Fibroblast of gingiva (primary cell): ENCODE measurements at regions not wholly inside any gene's neighbourhood (a gene's known extent, or its start where the extent isn't known, plus 50 kb on each side); places are given as distances from the start of the nearest gene placed in this dataset.
"Not testable (repeated sequence)": the region's sequence is repeated elsewhere in the genome, so short reads cannot be mapped to it uniquely, and the experiment has no call there.

Source experiments
- DNase-seq: peaks from one replicate; pipeline ENCODE4 v3.0.0-alpha.2; 2011; ENCODE audit warnings: low read depth

DNA sequence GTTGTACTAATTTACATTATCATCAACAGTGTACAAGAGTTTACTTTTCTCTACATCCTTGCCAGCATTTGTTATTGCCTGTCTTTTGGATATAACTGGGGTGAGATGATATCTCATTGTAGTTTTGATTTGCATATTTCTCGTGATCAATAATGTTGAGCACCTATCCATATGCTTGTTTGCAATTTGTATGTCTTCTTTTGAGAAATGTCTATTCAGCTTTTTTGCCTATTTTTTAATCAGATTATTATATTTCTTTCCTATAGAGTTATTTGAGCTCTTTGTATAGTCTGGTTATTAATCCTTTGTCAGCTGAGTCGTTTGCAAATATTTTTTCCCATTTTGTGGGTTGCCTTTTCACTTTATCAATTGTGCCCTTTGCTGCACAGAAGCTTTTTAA is 540.8 kb upstream of the SGO1 start:
- DNase-seq: no peak

DNA sequence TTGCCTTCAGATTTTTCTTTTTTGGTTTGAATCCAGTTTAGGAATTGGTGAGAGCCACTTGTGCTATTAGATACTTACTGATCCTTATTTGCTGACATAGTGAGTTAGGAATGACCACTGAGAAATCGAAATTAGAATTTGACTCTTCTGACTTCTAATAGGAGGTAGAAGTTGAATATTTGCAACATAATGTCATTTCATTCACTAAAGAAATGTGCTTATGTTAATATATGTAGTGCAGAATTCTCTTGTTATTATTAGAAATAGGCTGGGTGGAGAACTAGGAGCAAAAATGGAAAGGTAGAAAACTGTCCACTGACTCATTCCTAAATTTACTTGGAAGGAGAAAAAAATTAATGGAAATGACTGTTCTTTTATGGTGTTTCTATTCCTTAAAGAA is 538.2 kb upstream of the SGO1 start:
- no peak for DNase-seq

DNA sequence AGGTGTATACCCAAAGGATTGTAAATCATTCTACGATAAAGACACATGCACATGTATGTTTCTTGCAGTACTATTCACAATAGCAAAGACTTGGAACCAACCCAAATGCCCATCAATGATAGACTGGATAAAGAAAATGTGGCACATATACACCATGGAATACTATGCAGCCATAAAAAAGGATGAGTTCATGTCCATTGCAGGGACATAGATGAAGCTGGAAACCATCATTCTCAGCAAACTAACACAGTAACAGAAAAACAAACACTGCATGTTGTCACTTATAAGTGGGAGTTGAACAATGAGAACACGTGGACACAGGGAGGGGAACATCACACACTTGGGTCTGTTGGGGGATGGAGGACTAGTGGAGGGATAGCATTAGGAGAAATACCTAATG is 530.4 kb upstream of the SGO1 start:
- not testable (repeated sequence) for DNase-seq

DNA sequence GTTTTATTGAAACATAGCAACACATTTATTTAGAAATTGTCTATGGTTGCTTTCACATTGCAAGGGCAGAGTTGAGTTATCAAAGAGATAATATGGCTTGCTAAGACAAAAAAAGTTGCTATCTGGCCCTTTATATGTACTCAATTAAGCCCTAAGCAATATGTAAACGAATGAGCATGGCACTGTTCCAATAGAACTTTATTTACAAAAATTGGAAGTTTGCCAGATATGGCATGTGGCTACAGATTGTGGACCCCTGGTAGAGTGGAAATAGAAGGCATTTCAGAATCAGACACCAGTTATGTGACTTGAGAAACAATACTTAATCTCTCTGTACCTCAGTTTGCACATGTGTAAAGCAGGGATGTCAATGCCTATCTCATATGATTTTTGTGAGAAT is 515.6 kb upstream of the SGO1 start:
- DNase-seq: no peak

DNA sequence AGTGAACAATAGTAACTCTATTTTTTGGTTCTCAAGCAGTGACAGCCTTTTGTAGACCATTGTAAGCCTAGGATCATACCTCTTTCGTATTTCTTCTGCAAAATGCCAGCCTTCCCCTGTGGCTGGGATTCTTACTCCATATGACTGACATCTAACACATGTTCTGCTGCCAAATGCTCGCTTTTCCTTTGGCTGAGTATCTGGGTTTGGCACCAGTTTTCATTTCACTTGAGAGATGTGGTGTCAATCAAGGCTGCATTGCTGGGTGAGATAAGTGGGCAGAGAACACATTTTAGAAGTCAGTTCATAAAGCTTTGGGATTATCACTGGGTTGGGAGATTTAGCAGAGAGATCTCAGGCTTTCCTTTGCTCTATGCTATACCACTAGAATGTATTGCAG is 514.7 kb upstream of the SGO1 start:
- no peak for DNase-seq

DNA sequence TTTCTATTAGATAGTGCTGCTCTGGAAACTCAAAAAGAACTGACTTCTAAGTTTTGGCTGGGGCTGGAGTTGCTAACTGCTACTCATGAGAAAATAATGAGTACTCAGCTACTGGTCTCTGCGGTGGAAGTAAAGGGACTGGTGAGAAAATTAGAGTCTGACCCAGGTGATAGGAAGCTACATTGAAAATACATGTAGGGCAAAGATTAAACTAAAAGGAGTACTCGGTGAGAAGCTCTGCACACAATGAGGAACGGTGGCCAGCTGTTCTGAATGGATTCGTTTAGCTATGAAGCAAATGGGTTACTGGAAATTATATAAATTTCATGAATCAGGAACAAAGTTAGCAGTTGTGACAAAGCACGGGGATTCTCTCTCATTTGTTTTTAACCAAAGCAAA is 512.9 kb upstream of the SGO1 start:
- DNase-seq: no peak

DNA sequence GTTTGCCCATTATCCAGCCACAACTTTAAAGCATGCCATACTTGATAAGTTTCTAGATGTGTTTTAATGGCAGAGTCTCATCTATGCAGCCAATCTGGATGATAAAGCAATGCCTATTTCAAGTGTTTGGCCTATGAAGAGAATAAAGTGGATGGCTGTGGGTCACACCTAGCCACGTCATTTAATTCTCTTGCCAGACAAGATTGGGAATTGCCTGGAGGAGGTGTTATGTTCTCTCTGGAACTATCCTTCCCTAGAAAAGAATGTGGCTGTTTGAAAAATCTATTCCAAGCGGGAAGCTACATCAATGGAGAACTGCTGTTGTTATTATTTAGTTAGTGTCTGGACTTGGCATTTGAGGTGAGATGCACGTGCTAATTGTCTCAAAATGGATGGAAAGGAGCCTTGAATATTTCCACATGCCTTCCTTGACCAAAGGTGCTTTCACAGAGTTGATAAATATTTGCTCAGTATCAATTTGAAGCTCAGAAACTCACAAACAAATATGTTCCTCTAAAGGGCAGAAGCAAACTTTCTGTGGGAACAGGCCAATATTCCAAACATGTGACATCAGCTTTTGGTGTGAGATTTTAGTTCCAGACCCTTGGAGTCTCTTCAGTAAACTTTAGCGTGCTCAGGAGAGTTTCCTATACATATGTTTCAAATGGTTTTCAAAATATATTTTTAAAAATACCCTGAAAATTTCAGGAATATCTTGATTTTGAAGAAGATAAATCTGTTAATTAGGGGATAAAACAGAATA is 510.6 kb upstream of the SGO1 start:
- DNase-seq: no peak

DNA sequence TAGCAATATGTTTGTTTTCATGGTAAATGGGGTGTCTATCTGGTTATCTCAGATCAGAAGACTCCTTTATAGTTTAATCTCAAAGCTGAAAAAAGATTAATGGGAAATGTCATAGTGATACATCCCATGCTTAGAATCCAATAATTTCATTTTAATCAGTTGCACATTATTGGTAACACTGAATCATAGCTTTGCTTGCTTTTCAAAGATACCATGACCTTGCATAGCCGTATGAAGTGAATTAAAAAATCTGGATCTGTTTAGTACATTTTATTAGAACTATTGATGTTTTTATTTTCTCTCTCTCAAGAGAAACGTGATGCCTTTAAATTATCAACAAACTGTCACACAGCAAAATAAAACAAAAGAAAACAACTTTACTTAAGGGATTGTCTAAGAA is 506.7 kb upstream of the SGO1 start:
- DNase-seq: no peak

DNA sequence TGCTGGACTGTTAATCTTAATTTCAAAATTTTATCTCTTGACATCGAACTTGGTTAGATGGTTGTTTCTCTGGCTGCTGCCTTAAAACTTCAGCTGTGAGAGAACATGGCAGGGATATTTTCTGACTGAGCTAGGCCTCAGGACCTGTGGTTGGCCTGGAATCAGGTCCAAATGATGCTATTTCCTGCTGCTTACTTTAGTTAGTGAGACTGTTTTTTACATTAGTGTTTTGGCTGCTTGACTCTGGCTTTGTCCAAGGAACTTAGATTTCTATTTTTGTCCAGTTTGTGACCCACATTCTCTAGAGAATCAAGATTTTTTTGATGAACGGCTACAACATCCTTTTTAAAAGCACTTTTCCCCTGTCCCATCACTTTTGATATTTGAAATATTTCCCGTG is 497.9 kb upstream of the SGO1 start:
- peak; percentile 43 for DNase-seq

DNA sequence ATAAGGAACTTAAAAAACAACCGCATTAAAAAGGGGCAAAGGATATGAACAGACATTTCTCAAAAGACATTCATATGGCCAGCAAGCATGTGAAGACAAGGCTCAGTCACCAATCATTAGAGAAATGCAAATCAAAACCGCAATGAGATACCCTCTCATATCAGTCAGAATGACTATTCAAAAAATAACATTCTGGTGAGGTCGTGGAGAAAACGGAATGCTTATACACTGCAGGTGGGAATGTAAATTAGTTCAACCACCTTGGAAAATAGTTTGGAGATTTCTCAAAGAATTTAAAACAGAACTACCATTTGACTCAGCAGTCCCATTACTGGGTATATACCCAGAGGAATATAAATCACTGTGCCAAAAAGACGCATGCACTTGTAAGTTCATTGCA is 496.6 kb upstream of the SGO1 start:
- no peak for DNase-seq

DNA sequence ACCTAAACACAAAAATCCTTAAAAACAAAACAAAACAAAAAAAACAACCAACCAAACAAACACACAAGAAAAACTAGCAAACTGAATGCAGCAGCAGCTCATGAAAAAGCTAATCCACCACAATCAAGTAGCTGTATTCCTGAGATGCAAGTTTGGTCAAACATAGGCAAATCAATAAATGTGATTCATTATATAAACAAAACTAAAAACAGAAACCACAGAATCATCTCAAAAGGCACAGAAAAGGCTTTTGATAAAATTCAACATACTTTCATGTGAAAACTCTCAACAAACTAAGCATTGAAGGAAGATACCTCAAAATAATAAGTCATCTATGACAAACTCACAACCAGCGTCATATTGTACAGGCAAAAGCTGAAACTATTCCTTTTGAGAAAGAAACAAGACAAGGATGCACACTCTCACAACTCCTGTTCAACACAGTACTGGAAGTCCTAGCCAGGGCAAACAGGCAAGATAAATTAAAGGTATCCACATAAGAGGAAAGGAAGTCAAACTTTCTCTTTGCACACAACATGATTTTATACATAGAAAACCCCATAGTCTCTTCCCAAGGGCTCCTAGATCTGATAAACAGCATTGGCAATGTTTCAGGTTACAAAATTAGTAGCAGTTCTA is 495.1 kb upstream of the SGO1 start:
- no peak for DNase-seq

DNA sequence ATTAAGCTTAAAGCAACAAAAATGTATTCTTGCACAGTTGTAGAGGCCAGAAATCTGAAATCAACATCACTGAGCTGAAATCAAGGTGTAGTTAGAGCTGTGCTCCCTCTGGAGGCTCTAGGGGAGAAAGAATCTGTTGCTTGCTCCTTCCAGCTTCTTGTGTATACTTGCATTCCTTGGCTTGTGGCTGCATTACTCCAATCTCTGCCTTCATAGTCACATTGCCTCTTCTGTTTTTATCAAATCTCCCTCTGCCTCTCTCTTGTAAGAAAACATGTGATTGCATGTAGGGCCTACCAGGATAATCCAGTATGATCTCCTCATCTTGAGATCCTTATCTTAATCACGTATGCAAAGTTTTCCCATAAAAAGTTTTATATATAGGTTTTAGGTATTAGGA is 487.9 kb upstream of the SGO1 start:
- no peak for DNase-seq

DNA sequence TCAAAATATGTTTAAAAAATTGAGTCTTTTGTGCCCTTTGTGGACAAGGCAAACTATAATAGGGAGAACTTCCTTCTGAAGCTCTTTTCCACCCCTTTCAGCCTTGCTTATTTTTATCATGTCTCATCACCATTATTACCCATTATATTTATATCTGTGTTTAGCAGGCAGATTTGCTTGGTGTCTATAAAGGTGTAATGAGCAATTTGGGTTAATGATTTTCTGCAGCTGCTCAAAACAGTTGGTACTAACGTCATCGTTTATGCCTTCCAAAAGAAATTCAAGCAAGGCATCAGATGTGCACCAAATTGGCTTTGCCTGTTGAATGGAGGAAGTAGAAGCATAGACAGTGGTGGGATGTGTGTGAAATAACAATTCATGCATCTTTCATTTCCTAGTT is 483.7 kb upstream of the SGO1 start:
- DNase-seq: no peak

DNA sequence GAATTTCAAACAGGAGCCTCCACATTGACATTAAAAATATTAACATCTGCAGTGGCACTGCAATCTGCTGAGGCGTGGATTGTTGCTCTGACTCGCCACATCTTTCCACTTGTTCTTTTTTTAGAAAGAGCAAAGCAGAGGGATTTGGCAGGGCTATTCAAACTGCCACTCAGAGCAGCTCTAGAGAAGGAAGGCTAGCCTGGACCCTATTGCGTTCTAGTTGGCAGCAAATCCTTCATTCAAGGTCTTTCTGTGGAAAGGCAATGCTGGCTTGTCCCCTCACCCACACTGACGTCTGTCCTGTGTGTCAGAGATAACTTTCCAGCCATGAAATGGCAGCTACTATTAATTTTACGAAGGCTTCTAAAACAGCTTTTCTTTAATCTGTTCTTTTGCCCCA is 483.2 kb upstream of the SGO1 start:
- DNase-seq: no peak

DNA sequence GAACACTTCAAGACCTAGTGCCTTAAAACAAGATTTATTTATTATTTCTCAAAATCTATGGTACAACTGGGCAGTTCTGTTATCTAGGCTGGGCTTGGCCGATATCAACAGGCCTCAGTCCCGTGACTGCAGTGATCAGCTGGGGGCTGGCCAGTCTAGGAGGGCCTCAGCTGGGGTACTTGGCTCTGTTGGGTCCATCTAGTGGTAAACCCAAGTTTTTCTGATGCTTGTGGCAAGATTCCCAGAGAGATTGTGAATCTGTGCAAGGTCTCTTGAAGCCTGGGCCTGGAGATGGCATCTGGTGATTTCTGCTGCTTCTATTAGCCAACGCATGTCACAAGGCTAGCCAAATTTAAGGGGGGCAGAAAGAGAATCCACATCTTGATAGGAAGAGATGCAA is 482.4 kb upstream of the SGO1 start:
- DNase-seq: no peak

DNA sequence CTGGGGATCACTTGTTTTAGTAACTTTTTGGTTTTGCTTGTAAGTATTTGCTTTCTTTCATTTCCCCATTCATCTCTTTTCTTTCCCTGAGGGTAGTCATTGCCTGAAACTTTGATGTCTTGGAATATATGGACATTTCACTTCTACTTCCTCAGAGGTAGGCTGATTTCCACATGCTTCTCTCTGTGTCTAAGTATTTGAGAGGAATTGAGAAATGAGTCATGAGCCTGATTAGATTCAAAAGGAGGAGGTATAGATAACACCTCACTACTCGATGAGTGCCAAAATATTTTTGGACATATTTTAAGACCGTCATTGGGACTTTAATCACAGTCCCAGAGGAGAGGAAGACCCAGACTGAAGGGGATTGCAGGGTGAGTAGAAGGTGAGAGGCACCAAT is 480.1 kb upstream of the SGO1 start:
- DNase-seq: no peak

DNA sequence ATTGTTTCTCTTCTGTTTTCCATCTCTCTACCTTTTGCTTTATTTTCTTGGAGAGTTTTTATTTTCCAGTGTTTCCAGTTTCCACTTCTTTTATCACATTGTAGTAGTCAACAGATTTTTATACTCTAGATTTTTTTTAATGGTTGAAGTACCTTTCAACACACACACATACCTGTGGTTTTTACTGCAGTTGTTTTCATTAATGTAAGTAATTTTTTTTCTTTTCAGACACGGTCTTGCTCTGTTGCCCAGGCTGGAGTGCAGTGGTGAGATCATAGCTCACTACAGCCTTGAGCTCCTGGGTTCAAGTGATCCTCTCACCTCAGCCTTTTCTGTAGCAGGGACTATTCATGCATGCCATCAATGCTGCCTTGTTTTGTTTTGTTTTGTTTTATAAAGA is 472.5 kb upstream of the SGO1 start:
- no peak for DNase-seq

DNA sequence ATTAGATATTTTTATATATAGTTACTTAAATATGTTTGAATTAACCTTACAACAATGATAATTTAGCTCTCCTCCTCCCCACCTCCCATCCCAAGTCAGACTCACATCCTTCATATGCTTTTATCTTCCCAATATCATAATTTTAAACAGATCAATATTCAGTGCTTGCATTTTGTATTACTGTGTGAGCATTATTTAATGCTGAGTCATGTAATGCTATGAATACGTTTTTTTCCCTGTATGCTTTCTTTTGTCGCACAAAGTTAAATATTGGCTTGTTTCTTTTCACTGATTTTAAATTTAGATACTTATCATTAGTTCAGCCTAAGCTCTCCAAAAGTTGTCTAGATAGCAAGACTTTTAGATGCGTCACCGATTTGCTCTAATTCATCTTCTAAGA is 471.6 kb upstream of the SGO1 start:
- DNase-seq: no peak

DNA sequence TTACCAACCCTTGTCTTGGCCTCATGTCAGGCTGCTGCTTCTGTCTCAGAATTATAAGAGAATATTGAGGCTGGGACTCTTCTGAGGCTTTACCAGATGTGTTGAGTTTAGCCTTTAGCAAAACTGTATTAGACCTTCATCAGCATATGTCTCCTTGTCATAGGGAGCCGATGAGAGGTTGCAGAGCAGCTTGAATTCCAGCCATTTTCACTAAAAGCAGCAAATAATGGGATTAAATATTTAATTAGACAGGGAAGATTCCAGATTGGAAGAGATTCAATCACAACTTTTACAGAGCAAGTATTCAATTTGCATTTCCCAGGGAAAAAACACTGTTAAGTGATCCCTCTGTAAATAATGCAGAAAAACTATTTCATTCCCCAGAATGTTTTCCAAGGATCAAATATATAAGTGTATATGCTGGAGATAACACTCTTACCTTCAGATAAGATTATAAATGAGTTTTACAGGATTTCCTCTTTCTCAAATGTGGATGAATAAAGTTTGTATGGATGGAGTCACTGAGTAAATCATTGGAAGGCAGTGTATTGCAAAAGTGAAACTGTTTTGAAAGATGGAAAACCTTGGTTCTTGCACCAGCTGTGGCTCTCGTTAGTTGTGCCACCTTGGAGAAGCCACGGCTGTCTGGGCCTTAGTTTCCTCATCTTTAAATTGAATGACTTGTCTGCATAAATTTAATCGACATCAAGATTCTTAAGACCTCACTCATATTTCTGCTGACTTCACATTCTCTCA is 466.4 kb upstream of the SGO1 start:
- DNase-seq: no peak

DNA sequence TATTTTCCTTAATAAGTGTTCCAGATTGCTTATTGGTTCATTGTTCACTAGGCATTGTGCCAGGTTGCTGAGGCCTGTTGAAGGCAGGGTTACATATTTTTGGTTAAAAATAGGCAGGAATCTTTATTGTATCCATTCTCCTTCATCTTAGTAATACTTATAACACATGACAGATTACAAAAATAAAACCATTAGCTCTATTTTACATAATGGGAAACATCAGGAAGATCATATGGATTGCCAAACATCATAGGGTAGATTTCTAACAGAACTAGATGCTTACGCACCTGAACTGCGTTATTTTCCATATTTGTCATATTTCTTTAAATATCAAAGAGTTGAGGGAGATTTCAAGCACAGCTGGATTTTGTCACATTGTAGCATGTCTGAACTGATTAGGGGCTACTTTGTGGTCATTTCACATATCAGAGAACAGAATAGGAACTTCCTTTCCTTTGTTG is 462.9 kb upstream of the SGO1 start:
- peak; percentile 71 for DNase-seq

DNA sequence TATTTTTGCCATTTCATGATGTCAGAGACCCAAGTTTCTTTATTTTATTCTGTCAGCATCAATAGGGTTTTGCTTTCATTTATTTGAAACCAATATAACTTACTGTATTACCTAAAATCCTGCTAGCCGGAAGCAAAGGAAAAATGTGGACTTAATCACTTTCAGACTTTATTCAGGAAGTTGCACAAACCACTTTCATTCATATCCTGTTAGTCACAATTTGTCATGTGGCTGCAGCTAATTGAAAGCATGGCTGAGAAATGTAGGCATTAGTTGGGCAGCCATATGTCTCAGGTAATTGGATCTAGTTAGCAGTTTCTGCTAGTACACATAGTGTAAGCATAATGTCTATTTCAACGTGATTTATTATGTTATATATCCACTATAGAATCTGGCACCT is 462.3 kb upstream of the SGO1 start:
- DNase-seq: peak; percentile 86

DNA sequence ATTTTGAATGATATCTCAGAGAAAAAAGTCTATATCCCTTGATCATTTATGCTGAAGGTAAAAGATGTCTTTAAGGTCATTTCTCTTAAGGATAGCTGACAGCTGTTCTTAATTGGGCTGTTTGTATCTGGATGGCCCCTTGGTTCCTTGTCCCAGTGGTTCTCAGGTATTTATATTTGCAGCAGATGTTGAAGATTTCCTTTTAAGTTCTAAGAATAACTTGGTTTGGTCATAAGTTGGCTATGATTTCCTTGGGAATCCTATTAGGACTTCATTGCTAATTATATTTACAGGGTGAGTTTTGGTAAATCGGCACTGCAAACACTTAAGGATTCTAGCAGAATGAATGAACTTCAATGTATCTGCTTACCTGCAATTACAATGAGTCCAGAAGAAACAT is 460.4 kb upstream of the SGO1 start:
- peak; percentile 22 for DNase-seq

DNA sequence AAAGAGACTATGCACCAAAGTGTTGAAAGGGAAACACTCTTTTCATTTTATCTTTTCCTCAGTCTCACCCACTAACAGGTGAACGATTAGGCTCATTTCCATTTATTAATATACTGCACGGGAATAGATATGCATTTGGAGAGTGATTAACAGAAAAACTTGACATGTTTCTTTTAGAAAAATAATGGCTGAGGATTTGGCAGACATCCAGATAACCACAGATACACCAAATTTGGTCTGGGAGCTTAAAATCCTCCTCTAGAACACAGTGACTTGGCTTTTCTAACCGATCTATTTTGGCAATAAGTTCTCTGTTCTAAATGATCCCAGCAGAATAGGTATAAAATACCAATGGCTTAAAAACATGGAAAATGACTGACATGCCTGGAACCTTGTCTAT is 459.3 kb upstream of the SGO1 start:
- no peak for DNase-seq
